ENCODE measurements at regions not wholly inside any gene's neighbourhood (a gene's known extent, or its start where the extent isn't known, plus 50 kb on each side); places are given as distances from the start of the nearest gene placed in this dataset.
"Not testable (repeated sequence)": the region's sequence is repeated elsewhere in the genome, so short reads cannot be mapped to it uniquely, and the experiment has no call there.

- DNase-seq (ENCODE audit: low read depth) = no peak
Measured at GRCh38 chr2:129468879-129469278, 510.6 kb upstream of the RAB6C start.

GRCh38 chr2:129469389-129469788, 510.1 kb upstream of the RAB6C start:
- no peak for DNase-seq (ENCODE audit: low read depth)

GRCh38 chr2:129469871-129470270, 509.6 kb upstream of the RAB6C start:
- DNase-seq (ENCODE audit: low read depth) = no peak

DNA sequence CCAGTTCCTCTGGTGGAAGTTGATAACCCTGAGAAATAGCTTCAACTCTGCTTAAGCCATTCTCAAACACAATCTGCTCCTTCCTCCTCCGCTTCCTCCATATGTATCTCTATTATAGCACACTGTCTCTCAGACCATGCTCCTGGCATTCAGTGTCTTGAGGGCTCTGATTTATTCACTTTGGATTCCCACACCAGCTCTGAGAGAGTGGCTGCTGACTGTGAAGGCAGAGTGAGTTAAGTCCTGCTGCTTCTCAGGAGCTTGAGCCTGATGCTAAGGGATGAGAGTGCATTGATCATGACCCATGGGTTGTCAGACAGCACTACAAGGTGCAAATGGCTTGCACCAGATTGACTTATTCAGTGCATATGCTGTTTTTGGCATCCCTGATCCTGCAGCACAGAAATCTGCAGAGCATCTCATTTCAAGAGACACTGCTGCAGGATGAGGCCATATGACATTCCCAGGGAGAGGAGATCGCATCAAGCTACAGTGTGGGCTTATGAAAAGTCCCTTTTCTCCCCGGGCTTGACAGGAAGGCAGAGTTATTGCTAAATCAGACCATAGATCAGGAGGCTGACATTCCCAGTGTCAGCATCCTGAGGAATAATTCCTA, 500.5 kb upstream of the RAB6C start:
- DNase-seq (ENCODE audit: low read depth) = no peak

DNA sequence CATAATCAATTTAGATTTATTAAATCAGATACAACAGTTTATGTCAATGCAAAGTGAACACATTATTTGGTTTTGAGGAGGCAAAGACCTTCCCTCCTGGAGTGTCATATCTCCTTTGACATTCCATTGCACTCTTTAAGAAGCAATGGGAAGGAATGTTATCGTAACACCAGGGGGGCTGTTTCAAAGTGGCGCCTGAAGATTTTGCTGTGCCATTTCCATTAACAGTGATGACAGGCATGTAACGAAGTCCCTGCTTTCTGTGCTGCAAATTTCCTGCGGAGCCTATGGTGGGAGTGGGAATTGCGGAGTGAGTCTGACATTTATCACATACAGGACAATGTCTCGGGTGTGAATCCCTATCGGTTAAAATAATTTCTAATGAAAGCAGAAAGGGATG, 499.6 kb upstream of the RAB6C start:
- DNase-seq (ENCODE audit: low read depth) = no peak

DNA sequence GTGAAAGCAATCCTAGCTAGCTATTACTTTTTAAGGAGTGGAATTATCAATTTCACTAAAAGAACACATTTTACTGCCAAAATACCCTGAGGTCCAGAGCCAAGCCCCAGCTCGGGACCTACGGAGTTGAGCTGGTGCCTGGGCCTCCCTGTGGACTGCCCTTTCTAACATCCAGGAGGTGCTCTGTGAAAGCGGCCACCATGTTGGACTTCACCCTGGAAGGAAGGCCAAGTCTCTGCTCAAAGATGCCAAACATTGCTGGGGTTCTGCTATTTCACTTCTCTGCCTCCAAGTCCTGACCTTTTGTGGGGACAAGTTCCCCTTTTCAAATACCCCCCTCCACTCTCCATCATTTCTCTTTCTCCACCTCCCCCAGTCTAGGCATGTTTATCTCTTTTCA, 498.7 kb upstream of the RAB6C start:
- DNase-seq (ENCODE audit: low read depth) = no peak

- DNase-seq (ENCODE audit: low read depth) = no peak
Measured at GRCh38 chr2:129481306-129482219, 497.9 kb upstream of the RAB6C start.

DNA sequence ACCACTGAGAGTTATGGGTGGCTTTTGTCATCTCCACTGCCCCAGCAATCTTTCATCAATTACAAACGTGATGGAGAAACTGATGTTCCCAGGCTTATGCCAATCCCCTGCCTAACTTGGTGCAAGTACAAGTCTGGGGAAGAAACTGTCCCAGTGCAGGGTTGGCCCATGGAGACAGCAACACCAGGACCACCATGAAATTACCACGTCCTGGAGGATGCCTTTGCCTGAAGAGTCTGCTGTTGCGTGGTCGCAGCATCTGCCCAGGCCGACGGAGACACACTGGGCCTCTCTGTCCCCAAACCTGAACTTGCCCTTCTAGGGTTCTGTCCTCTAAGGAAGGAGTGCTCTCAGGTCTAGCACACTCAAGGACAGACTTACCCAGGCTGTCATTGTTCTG, 496.8 kb upstream of the RAB6C start:
- DNase-seq (ENCODE audit: low read depth) = no peak

DNA sequence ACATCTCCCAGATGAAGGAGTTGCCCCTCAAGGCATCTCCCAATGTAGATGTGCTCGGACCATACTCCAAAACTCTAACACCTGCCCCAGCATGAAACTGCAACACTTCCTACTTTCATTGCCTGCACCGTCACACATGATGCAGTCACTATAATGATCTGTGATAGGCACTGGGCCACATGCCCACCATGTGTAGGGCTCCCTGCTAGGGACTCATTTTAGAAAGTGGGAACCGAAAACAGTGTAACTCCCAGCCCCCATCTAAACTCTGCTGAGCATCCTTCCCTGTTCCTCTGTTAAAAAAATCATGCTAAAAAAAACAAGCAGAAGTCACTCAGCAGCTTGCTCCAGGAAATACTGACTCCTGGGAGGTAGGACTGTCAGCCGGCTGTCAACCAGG, 496.1 kb upstream of the RAB6C start:
- DNase-seq (ENCODE audit: low read depth) = no peak

GRCh38 chr2:129484999-129485897, 494.2 kb upstream of the RAB6C start:
- DNase-seq (ENCODE audit: low read depth) = no peak

DNA sequence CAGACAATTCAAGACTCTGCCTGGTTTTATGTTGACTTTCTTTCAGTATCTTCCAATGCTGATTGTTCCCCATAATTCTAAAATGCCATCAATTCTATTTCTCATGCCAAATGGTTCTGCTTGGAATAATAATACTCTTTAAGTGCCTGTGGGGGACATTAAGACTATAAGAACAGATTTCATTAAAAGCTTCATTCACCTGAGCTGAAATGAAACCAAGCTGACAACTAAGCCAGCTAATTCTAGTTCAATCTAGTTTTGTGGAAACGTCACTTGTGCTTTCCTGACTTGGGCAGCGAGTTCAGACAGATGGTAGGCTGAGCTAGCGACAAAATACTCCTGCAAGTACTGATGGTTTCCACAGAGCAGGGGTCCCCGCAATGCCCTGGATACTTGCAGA, 491.1 kb upstream of the RAB6C start:
- DNase-seq (ENCODE audit: low read depth) = no peak

DNA sequence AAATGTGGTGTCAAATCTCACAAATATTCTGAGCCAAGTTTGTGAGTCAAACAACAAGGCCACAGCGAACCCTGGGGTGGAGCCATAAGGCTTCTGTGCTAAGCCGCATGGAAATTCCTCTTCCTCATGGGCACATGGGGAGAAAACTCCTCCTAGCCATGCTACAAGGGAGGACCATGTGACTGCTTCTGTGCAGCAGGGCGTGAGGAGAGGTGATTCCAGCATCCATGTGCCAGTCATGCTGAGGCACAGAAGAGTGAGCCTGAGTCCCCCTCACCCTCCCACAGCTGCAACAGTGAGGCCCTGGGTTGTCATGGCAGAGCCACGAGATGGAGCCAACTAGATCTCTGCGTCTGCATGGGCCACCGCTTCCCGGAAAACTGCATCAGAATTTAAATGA, 488.8 kb upstream of the RAB6C start:
- no peak for DNase-seq (ENCODE audit: low read depth)

DNA sequence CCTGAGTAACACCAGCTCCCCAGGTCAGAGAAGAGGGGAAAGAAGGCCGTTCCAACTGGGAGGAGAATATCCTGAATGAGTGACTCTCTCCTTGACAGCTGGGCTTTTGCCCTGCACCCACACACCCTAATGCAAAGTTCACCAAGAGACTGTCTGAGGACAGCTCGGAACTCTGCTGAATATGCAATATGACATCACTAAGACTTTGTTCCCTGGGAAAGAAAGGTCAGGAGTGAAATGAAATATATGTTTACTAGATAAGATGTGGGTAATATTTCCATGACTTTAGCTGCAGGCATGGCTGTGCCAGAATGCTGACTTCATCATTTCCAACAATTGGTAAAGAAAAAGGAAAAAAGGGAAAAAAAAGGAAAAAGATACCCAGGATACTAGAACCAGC, 488.2 kb upstream of the RAB6C start:
- no peak for DNase-seq (ENCODE audit: low read depth)

DNA sequence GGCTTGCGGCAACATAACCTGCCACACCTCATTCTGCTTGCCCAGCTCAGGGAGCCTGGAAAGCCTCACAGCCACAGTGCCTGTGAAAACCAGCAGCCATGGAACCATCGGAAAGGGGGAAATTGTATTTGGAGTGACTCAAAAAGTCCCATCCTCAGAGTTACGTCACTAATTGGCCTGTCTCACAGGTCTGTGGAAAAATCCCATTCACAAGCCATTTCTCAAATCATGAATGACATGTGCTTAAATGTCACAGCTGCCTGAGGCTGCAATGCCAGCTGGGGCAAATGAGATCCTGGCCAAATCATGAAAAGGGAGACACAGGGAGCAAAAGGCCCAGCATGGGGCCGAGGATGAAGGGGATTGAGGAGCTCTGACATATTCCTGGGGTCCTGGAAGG, 486.9 kb upstream of the RAB6C start:
- DNase-seq (ENCODE audit: low read depth) = no peak

DNA sequence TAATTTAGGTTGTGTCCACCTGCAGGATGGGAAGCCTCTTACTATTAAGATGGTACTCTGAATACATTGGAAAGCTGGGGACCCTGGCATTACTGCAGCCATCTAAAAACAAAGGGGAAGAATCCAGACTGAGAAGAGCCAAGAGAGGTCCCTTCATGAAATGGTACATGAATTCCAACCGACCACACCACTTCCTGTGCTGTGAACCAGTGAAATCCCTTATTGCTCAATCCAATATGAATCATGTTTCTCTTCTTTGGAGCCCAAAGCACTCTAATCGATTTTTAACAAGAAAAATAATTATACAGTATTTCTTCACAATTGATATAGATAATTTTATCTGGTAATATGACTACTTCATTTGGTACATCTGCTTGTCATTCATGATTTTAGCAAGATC, 479.7 kb upstream of the RAB6C start:
- no peak for DNase-seq (ENCODE audit: low read depth)

GRCh38 chr2:129502781-129503180, 476.7 kb upstream of the RAB6C start:
- DNase-seq (ENCODE audit: low read depth) = no peak

DNA sequence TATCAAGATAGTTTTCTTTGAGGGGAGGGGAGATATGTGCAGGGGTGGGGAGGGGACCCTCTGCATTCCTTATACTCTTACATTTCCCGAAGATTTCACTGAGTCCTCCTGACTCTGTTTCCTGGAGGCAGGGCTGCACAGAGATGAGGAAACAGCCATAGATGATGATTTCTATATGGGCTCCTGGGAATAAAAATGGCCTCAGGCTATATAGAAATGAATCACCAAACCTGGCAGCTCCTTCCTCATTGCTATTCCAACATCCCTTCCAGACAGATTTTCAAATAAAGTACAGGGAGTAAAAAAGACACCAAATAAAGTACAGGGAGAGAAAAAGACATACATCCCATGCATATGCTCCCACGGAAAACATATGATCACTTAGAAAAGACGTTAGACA, 474.8 kb upstream of the RAB6C start:
- DNase-seq (ENCODE audit: low read depth) = no peak

DNA sequence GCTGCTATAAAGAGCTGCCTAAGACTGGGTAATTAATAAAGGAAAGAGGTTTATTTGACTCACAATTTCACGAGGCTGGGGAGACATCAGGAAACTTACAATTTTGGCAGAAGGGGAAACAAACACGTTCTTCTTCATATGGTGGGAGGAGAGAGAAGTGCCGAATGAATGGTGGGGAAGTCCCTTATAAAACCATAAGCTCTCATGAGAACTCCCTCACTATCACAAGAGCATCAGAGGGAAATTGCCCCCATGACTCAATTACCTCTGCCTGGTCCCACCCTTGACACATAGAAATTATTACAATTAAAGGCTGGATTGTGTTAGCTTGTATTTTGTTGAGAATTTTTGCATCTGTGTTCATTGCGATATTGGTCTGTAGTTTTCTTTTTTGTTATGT, 460.5 kb upstream of the RAB6C start:
- DNase-seq (ENCODE audit: low read depth) = no peak

GRCh38 chr2:129532158-129532557, 447.3 kb upstream of the RAB6C start:
- DNase-seq (ENCODE audit: low read depth) = not testable (repeated sequence)

DNA sequence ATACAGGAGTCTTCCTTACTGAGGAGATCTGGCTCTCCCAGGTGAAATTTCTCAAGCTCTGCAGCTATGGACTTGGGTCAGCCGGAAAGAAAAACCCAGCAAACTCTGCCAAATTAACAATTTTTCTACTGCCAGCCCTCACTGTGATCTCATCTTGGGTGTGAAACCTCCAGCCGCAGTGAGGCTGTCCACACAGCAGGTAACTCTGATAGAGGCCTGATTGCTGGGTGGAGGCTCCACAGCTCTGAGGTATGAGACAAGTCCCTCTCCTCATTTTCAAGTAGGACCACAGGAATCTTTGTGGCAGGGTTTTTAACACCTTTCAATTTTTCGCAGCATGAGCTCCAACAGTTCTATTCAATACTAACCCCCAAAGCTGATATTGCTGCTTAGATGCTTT, 430.6 kb upstream of the RAB6C start:
- no peak for DNase-seq (ENCODE audit: low read depth)

DNA sequence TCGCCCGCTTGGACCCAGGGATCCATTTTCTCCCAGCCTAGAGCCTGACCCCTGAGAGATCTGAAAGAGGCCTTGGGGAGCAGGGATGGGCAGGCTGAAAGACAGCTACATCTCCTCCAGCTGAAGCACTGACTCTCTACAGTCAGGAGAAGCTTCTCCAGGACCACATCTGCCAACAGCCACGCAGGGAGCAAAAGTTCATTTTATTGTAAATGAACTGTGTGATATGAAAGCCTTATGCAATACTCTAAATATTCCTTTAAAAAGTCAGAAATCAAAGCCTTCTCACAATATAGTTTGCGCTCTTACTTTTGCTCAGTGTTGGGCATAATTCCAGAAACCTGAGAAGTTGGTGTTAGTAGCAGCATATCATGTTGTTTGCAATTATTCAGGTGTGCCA, 428.9 kb upstream of the RAB6C start:
- no peak for DNase-seq (ENCODE audit: low read depth)

- no peak for DNase-seq (ENCODE audit: low read depth)
Measured at GRCh38 chr2:129554373-129554772, 425.1 kb upstream of the RAB6C start.

DNA sequence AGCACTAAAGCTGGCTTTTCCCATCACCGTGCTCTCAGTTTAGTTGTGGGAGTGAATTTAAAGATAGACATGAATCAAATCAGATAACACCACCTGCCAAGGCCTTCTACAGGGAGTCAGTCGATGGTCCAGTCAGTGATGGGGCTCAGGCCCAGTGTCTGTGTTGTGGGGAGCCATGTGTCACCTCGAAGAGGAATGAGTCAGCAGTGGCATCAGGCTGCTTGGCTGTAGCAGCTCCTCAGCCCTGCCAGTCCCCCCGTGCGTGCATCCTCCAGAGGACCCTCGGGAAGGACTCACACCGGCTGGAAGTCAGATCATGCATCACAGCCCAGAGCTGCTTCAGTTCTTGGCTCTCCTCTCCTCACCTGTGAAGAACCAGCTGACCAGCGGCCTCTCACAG, 420.4 kb upstream of the RAB6C start:
- no peak for DNase-seq (ENCODE audit: low read depth)

Measured in GM04504 (cell line).